HG03571 (cell line): ENCODE measurements at regions not wholly inside any gene's neighbourhood (a gene's known extent, or its start where the extent isn't known, plus 50 kb on each side); places are given as distances from the start of the nearest gene placed in this dataset.
"Not testable (repeated sequence)": the region's sequence is repeated elsewhere in the genome, so short reads cannot be mapped to it uniquely, and the experiment has no call there.

Source experiments
- ATAC-seq: cut with Tn5 transposase; IDR thresholded peaks from one replicate; pipeline ENCODE4 v1.9.1; 2021; ENCODE audit not compliant: unreplicated experiment

DNA sequence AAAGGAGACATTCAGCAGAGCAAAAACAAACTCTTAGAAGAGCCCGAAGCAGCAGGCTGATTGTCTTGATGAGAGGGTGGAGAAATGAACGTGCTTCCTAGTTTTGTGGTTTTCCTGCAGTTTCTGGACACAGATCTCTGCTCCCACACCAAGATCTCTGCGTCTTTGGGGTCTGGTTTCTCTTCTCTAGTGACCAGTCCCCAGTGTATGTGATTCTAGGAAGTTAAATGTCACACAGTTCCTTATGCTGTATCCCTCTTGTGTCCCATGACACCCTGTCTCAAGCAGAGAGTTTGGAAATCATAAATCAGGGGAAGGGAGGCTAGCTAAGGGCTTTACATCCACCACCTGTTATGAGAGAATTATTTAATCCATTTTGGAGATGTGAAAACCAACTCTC lies 55.4 kb upstream of the KLF14 start:
- ATAC-seq = no peak

DNA sequence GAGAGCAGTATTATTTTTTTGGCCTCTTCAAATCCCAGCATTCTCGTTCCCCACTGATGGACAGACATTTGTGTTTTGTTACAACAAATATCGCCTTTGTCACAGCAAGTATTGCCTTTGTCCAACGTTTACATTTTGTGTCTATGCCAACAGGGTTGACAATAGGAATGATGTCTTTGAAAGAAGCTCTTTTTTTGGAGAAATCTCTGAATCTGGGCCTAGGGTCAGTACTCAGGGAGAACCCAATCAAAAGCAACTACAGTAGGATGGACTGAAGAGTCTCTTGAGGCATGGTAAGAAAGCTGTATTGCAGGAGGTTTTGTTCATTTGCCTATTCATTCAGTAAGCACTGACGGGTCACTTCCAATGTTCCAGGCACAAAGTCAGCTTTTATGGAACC lies 57.7 kb upstream of the KLF14 start:
- ATAC-seq = no peak

DNA sequence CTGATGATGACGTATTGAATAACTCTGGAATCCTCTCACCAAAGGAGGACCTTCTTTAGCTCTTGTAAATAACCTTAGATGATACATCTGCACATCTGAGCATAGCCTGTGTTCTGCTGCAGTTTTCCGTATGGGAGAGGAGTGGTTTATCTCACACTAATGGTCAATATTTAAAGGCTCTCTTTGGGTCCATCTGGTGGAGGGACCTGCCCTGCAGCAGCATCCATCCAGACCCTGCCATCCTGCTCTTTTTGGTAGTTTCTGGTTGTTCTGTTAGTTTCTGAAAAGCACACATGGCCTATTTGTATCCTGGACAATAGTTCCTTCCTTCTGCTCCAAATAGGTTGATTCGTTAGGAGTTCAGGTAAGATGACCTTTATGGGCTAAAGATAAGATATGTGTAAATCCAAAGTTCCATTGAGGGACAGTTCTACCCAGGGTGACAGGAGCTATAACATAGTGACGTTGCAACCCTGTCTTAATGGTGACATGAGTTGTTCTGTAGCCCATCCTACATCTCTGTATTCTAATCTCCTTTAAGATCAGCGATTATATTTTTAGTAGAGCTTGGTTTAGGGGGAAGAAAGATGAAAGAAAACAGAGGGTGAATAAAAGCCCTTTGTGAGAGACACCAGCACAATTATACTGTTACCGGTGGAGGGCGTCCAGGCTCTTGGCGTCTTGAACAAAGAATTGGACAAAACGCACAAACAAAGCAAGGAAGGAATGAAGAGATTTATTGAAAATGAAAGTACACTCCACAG lies 60.0 kb upstream of the KLF14 start:
- ATAC-seq = no peak

DNA sequence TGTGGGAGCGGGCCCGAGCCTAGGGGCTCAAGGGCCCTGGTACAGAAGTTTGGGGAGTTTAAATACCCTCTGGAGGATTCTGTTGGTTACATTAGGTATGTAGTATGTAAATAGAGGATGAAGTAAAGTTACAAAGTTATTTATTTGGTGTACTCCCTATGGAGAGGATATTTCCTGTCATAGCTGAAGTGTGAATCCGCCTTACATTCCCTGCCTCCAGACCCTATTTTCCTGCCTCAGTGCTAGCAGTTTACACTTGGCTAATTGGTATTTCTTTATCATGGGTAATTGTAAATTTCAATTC lies 60.6 kb upstream of the KLF14 start:
- no peak for ATAC-seq

DNA sequence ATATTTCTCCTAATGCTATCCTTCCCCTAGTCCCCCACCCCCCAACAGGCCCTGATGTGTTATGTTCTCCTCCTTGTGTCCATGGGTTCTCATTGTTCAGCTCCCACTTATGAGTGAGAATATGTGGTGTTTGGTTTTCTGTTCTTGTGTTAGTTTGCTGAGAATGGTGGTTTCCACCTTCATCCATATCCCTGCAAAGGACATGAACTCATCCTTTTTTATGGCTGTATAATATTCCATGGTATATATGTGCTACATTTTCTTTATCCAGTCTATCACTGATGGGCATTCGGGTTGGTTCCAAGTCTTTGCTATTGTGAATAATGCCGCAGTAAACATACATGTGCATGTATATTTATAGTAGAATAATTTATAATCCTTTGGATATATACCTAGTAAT lies 62.4 kb upstream of the KLF14 start:
- not testable (repeated sequence) for ATAC-seq

DNA sequence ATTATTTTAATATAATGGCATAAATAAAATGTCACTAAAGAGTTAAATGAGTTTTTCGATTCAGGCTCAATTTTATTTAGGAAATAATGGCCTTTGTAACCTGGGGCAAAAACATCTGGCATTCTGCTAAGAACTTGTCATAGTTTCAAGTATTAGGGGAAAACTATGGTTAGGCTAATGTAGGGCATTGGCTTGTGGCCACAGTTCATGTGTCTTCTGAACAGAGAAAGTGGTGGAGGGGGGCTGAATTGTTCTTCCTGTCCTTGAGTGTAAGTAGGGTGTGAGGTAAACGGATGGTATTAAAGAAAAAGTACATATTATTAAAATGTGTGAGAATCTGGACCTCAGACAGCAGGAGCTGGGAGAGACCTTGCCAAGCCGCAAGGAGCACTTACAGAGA lies 69.1 kb upstream of the KLF14 start:
- no peak for ATAC-seq

DNA sequence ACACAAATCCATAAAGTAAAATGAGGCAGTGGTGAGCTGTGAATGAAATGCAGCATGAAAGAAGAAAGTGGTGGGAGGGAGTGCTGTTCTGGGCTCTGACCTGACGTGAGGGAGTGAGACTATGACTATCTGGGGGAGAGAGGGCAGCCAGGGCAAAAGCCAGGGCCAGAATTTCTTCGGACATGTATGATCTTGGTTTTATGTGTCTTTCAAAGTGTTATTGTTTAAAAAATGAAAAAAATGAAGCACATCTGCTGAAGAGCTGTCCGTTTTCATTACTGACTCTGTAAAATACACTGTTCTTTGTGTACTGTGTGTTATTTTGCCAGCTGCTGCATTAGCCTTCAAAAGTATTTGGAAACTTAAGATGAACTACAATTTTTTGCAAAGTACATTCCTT lies 70.2 kb upstream of the KLF14 start:
- no peak for ATAC-seq

DNA sequence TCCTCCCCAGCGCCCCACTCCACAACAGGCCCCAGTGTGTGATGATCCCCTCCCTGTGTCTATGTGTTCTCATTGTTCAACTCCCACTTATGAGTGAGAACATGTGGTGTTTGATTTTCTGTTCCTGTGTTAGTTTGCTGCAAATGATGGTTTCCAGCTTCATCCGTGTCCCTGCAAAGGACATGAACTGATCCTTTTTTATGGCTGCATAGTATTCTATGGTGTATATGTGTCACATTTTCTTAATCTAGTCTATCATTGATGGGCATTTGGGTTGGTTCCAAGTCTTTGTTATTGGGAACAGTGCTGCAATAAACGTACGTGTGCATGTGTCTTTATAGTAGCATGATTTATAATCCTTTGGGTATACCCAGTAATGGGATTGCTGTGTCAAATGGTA lies 78.8 kb upstream of the KLF14 start:
- not testable (repeated sequence) for ATAC-seq

DNA sequence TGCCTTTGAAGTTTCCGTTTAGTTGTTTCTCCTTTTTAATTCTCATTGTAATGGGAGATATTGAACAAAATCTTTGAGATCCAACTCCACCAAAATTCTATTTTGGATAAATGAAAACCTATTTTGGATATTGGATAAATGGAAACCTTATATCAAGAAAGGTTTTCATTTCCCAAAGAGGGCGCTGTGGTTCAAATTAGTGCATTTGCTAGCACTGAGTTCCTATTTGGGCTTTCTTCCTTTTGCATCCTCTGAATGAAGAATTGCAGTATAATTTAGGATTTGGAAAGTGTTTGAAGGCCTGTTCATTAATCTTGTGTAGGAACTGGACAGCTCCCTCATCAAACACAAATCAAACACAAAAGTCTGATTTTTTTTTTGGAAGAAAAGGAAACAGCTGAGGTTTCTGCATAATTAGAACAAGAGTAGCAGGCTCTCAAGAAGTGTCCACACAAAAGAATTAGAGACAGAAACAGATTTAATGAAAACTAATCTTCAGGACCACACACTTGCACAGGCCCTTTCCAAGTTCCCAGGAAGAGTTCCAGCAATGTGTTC lies 80.8 kb upstream of the KLF14 start:
- no peak for ATAC-seq

DNA sequence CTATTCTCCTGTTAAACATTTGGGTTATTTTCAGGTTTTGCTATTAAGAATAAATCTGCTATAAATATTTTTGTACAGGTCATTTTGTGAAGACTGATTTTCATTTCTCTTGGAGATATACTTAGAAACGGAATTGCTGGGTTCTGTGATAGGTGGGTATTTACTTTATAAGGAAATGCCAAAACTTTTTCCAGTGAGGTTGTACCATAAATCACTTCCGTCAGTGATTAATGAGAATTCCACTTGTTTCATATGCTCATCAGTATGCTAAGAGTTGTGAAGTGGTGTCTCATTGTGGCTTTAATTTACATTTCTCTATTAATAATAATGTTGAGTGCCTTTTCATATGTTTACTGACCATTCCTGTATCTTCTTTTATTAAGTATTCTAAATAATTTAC lies 84.0 kb upstream of the KLF14 start:
- no peak for ATAC-seq

DNA sequence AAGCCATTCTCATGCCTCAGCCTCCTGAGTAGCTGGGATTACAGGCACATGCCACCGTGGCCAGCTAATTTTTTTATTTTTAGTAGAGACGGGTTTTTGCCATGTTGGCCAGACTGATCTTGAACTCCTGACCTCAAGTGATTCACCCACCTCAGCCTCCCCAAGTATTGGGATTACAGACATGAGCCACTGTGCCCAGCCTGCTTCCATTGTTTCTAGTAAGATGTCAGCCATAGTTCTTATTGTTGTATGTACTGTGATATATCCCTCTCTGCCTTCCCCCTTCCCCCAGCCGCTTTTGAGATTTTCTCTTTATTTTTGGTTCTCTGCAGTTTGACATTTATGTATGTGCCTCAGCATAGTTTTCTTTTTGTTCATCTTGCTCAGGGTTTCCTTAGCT lies 87.9 kb upstream of the KLF14 start:
- ATAC-seq = no peak

DNA sequence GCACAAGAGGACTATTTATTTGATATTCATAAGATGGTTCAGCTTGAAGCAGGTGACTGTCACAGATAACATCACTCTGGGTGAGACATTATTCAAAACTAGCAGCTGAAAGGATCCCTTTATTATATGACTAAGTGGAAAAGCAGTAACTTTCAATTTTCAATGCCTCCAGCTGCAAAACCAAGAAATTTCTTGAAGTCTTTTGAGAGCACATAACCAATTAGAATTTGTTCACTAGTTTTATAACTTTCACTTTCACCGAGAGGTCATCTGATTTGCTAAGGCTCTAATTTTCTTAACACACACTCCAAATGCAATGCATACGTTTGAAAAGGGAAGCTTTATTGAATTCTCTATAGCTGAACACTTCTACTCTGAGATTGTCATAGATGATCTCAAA lies 88.6 kb upstream of the KLF14 start:
- no peak for ATAC-seq

DNA sequence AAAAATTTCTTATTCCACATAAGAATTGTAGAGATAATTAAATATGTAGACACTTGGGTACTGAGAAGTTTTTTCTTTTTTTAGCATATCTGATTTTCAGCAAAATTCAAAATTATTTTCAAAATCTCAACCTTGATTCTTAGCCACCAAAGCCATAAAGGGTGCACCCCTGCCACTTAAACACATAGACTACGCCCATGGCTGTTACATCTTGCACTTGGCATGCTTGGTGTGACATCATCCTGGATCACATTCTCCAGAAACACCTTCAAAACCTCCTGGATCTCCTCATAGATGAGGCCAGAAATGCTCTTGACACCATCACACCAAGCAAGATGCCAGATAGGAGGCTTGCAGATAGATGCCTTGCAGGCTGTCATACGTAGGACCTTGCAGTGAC lies 89.1 kb upstream of the KLF14 start:
- ATAC-seq = no peak

DNA sequence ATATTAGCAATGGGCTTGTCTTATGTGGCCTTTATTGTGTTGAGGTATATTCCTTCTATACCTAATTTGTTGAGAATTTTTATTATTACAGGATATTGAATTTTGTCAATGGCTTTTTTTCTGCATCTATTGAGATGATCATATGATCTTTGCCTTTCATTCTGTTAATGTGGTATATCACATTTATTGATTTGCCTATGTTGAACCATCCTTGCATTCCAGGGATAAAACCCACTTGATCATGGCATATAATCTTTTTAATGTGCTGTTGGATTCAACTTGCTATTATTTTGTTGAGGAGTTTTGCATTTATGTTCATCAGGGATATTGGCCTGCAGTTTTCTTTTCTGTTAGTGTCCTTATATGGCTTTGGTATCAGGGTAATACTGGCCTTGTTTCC lies 91.8 kb upstream of the KLF14 start:
- ATAC-seq = no peak

DNA sequence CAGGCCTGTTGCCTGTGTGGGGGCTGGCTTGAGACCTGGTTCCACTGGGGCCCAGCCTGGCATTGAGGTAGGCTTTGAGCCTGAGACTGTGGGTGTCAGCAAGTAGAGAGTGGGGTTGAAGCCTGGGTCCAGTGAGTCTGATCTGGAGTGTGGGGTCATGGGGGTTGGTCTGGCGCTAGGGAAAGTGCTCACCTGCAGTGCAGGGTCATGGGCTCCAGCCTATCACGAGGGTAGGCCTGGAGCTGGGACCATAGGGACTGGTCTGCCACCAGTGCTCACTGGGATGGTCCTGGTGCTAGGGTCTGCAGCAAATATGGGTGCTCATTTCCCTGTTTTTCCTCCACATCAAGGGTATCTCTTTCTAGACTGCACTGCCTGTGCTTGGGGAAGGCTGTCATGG lies 95.4 kb upstream of the KLF14 start:
- no peak for ATAC-seq

DNA sequence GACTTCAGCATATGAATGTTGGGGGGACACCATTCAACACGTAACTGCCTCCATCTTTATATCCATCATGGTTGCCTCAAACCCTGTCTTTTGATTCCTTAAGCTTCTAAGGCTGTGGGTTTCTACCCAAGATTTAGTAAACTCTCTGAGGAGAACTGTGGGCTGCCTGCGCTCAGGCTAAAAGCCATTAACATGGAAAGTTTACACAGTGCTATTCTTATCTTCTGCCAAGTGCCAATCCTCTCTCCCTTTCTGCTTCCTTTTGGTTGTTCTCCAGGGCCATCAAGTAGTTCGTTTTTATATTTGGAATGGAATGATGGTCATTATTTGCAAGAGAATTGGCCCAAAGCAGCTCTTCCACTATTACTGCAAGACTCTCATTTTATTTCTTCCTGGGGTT lies 97.3 kb upstream of the KLF14 start:
- no peak for ATAC-seq

DNA sequence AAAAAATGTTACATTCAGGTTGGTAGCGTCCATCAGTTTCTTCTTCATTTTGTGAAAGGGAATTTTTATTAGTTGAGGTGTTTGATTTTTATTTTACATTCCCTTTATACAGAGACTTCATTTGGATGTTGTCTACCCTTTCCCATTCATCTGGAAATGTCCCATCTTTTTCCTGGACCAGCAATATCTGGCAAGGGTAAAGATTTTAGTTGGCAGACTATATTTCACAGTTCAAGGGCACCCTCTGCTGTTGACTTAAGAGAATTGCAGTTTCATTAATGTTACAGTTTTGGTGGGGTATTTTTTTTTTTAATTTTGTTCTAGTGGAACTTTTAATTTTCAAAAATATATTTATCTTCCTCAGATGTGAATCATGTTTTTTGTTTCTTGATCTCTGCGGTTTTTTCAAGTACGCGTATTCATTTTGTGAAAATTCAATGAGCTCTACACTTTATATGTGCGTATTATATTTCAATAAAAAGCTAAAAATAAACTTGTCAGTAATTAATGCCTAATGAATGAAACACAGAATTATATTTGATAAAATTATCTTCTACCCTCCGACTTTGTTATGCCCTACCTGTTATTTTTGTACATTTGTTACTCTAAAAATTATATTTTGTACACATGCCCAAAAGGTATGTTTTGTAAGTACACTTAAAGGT lies 97.9 kb upstream of the KLF14 start:
- no peak for ATAC-seq

DNA sequence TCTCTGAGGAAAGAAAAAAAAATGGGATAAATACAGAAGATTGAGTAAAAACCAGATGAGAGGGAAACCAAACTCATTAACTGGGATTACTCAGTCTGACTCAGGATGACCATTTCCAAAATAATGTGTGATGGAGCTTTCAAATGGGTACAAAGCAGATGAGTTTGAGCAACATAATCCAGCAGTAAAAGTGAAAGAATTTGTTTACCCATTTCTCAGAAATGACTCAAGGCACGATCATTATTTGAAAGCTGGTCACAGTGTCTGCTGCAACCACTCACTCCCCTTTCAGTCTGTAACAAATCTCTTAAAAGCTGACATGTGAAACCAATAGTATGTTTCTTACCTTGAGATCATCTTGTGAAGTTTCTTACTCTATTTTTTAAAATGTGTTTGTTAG lies 104.7 kb upstream of the KLF14 start:
- no peak for ATAC-seq

DNA sequence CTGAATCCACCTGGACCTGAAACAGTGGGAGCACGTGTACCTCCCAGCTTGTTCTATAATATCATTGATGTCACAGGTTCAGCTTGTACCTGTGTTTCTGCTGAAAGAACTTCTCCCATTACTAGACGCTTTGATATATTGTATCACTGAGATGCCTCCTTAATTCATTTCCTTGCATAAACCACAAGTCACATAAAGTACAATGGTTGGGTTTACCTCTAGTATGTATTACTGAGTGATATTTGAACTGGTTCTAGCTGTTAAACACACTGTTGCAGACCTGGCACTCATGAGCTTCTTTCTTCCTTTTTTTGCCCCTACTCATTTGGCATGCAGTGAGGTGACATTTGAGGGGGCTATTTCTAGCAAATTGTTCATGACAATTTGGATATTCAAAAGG lies 106.6 kb upstream of the KLF14 start:
- ATAC-seq = no peak

DNA sequence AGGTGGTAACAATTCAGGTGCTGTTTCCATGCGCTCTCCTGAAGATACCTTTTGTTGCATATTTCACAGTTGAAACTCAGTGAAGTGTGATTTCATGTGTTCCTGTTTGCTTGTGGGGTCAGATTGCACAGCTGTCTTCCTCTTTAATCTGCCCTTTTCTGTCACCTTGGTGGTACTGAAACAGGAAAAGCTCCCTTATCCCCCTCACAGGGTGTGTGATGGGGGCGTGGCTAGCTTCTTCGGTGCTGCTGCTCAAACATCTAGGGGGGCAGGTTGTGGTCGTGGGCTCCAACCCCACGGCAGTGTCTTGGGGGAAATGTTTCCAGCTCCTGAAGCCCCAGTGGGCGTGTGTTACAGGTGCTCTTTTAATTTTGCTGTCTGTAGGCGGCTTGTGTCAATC lies 107.4 kb upstream of the KLF14 start:
- no peak for ATAC-seq

DNA sequence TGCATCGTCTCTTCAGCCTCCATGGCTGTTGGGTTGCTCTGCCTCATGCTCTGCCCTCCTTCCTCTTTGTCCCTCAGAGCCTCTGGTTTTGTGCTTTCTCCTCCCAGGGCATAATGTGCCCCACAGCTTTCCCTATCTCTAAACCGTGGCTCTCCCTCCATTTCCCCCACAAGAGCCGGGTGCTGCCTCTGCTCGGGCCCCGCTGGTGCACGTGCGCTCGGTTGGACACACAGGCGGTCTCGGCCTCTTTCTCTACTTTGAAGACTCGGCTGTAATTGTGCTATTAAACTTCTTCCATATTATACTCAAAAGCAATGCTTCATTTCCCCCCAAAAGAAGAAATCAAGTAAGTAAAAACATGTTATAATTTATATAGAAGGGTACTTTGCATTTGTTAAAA lies 109.7 kb upstream of the KLF14 start:
- no peak for ATAC-seq

DNA sequence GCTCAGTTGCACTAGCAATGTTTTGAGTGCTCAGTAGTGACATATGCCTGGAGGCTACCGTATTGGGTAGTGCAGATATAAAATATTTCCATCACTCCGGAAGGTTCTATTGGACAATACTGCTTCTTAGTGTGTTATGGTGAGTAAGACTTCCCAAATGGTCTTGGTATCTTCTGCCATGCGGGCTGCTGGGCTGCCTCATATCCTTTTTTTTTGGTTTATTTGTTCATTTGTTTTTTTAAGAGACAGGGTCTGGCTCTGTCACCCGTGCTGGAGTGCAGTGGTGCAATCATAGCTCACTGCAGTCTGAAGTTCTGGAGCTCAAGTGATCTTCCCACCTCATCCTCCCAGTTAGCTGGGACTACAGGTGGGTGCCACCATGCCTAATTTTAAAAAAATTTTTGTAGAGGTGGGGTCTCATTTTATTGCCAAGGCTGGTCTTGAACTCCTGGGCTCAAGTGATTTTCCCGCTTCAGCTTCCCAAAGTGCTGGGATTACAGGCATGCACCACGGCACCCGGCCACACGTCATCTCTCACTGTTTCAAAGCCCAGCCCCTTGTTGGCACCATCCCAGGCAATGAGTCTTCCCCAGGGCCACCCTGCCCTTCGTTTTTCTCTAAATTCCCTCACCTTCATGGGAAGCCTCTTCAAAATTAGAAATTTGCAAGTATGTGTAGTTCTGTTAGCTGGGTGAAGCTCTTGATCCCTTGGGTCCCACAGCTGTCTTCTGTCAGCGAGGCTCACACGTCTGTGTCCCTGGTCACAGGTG lies 111.0 kb upstream of the KLF14 start:
- ATAC-seq = no peak
